ENCODE measurements at regions not wholly inside any gene's neighbourhood (a gene's known extent, or its start where the extent isn't known, plus 50 kb on each side); places are given as distances from the start of the nearest gene placed in this dataset.

- TF ChIP-seq CTCF (IDR thresholded peaks at IDR 0.05; ENCODE audit: poor library complexity) (no peak), EZH2 (IDR thresholded peaks at IDR 0.05; ENCODE audit: borderline replicate concordance) (no peak), EZH2phosphoT487 (IDR thresholded peaks at IDR 0.05; ENCODE audit: low read depth, severe bottlenecking, unreplicated experiment) (no peak)
These were observed 164.4 kb upstream of the ALG10B start for GRCh38 chr12:38151991-38152700.
